PFSK-1 (cell line): ENCODE measurements at regions not wholly inside any gene's neighbourhood (a gene's known extent, or its start where the extent isn't known, plus 50 kb on each side); places are given as distances from the start of the nearest gene placed in this dataset.

ENCODE experiments used
- FOXP2 ChIP-seq: optimal IDR thresholded peaks from 2 replicates; pipeline ENCODE3; 2011; ENCODE audit warnings: borderline replicate concordance, control low read depth, inconsistent platforms; ENCODE audit not compliant: insufficient read depth; ENCODE audit errors: extremely low read length, extremely low read depth
- POLR2AphosphoS5 ChIP-seq: IDR thresholded peaks from 2 replicates; pipeline ENCODE4 v1.6.1; 2012; ENCODE audit warnings: low read depth, mild to moderate bottlenecking, control low read depth, low read length, moderate library complexity
- REST ChIP-seq, 2 experiments: IDR thresholded peaks; 2 replicates each; pipeline versions ENCODE4 v1.6.1 to v1.8.0; 2011 to 2012; ENCODE audit warnings: low read depth in 2 of 2, low read length in 2 of 2, control low read depth in 1 of 2, inconsistent platforms in 1 of 2, mild to moderate bottlenecking in 1 of 2, moderate library complexity in 1 of 2; ENCODE audit not compliant: insufficient read depth in 1 of 2
- SIN3A ChIP-seq: IDR thresholded peaks from 2 replicates; pipeline ENCODE4 v1.6.1; 2012; ENCODE audit warnings: mild to moderate bottlenecking, low read length, moderate library complexity, borderline replicate concordance; ENCODE audit not compliant: insufficient read depth
- TAF1 ChIP-seq: IDR thresholded peaks from 2 replicates; pipeline ENCODE4 v1.6.1; 2012; ENCODE audit warnings: low read length, control low read depth, borderline replicate concordance; ENCODE audit not compliant: insufficient read depth

- TF ChIP-seq POLR2AphosphoS5 (no peak), REST (IDR thresholded peaks at IDR 0.05; ENCODE audit: insufficient read depth in 1 of 2, low read depth in 2 of 2, low read length in 2 of 2) (no peak), FOXP2 (no peak), TAF1 (no peak), SIN3A (no peak)
Measured at GRCh38 chr12:85457016-85457415, 177.0 kb downstream of the ALX1 start.

GRCh38 chr12:85461127-85461526, 181.1 kb downstream of the ALX1 start:
- TF ChIP-seq TAF1 (no peak), FOXP2 (no peak), POLR2AphosphoS5 (no peak), REST (IDR thresholded peaks at IDR 0.05; ENCODE audit: insufficient read depth in 1 of 2, low read depth in 2 of 2, low read length in 2 of 2) (no peak), SIN3A (no peak)

GRCh38 chr12:85462888-85463287, 182.9 kb downstream of the ALX1 start:
- TF ChIP-seq SIN3A (no peak), POLR2AphosphoS5 (no peak), TAF1 (no peak), FOXP2 (no peak), REST (IDR thresholded peaks at IDR 0.05; ENCODE audit: insufficient read depth in 1 of 2, low read depth in 2 of 2, low read length in 2 of 2) (no peak)

- TF ChIP-seq POLR2AphosphoS5 (no peak), REST (IDR thresholded peaks at IDR 0.05; ENCODE audit: insufficient read depth in 1 of 2, low read depth in 2 of 2, low read length in 2 of 2) (no peak), TAF1 (no peak), FOXP2 (no peak), SIN3A (no peak)
Measured at GRCh38 chr12:85466890-85467289, 186.9 kb downstream of the ALX1 start.
